Upper lobe of left lung (tissue), 6 donors: ENCODE measurements at regions not wholly inside any gene's neighbourhood (a gene's known extent, or its start where the extent isn't known, plus 50 kb on each side); places are given as distances from the start of the nearest gene placed in this dataset.

Experiments
- ATAC-seq, 2 donors: fragments of 200-7000 bp; cut with Tn5 transposase; one replicate each; pipeline ENCODE4 v1.9.1; 2022; ENCODE audit warnings: mild to moderate bottlenecking in 2 of 2, moderate library complexity in 2 of 2; ENCODE audit not compliant: low FRiP score in 2 of 2
- DNase-seq, 2 donors: peaks; one replicate each; pipeline ENCODE4 v3.0.0-alpha.2; 2019 to 2020
- H3K27ac ChIP-seq, 4 donors: fragments of 200-600 bp; sonication (generic); one replicate each; pipeline ENCODE4 v1.5.1; 2016 to 2019
- H3K27me3 ChIP-seq, 4 donors: fragments of 200-600 bp; sonication (generic); one replicate each; pipeline ENCODE4 v1.5.1; 2017 to 2019
- H3K36me3 ChIP-seq, 4 donors: fragments of 200-600 bp; sonication (generic); one replicate each; pipeline ENCODE4 v1.5.1; 2016 to 2019
- H3K4me1 ChIP-seq, 4 donors: fragments of 200-600 bp; sonication (generic); one replicate each; pipeline ENCODE4 v1.5.1; 2018 to 2019
- H3K4me3 ChIP-seq, 4 donors: fragments of 200-600 bp; sonication (generic); one replicate each; pipeline ENCODE4 v1.5.1; 2017 to 2019; ENCODE audit warnings: mild to moderate bottlenecking in 2 of 4, moderate library complexity in 1 of 4
- H3K9me3 ChIP-seq, 4 donors: fragments of 200-600 bp; sonication (generic); one replicate each; pipeline ENCODE4 v1.5.1; 2018 to 2019
- EP300 ChIP-seq, 4 donors: sonication (generic); formaldehyde crosslinking; IDR thresholded peaks; one replicate each; pipeline ENCODE4 v1.5.1; 2017; ENCODE audit warnings: antibody characterized with exemption in 4 of 4, control low read depth in 2 of 4
- POLR2A ChIP-seq, 4 donors: fragments of 450-650 bp; IDR thresholded peaks; one replicate each; pipeline ENCODE4 v1.5.1; 2016 to 2017; ENCODE audit warnings: antibody characterized with exemption in 4 of 4, mild to moderate bottlenecking in 2 of 4
- POLR2AphosphoS5 ChIP-seq, 2 donors: sonication (generic); formaldehyde crosslinking; IDR thresholded peaks; one replicate each; pipeline ENCODE4 v1.5.1; 2017; ENCODE audit warnings: antibody characterized with exemption in 2 of 2
- WGBS, 2 donors: methylation state at CpG; one replicate each; pipeline ENCODE4 v1.1.5; 2017 to 2018; 5-methylcytosine and 5-hydroxymethylcytosine counted together
- TF ChIP-seq, protein P1 (sequence below), 6 experiments: fragments of 450-650 bp in 4 of 6; fragments of 200-600 bp in 2 of 6; sonication (generic) in 2 of 6; IDR thresholded peaks; one replicate each; pipeline ENCODE4 v1.5.1; 2016 to 2019; ENCODE audit warnings: antibody characterized with exemption in 6 of 6
- donor health status: DM: no; HTN: no; CAD: no; lungs with moderate emphysema.
- donor health status: DM: no; HTN: yes; CAD: no; lungs with severe emphysema.

DNA sequence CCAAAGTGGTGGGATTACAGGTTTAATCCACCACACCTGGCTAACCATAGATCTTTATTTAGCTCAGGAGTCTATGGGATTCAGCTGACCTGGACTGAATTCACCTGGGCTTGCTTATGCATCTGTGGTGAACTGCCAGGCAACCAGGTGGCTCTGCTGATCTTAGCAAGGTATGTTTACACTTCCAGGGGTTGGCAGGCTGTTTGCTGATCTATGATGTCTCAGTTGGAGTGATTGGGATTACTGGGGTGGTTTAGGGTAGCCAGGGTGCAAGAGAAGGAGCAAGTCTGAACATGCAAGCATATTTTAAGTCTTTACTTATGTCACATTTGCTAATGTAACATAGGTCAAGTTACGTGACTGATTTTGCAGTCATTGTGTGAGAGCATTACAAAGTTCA lies 63.6 kb upstream of the JAK2 start:
- H3K27ac ChIP-seq = no peak overlapping the region
- WGBS, 2 donors = 91 to 96% methylated on average over 1 of the region's 1 CpG
- ATAC-seq (no peak), DNase-seq (no peak)
- H3K4me1 ChIP-seq = peaks cover 0 to 6% (median 4%) of the 10 kb centered on the region in 4 donors
- no peaks in the 10 kb centered on the region for H3K36me3 ChIP-seq
- no peak overlapping the region for H3K4me3 ChIP-seq
- no peak for TF ChIP-seq EP300 (IDR thresholded peaks at IDR 0.05)
- TF ChIP-seq, protein P1, sequence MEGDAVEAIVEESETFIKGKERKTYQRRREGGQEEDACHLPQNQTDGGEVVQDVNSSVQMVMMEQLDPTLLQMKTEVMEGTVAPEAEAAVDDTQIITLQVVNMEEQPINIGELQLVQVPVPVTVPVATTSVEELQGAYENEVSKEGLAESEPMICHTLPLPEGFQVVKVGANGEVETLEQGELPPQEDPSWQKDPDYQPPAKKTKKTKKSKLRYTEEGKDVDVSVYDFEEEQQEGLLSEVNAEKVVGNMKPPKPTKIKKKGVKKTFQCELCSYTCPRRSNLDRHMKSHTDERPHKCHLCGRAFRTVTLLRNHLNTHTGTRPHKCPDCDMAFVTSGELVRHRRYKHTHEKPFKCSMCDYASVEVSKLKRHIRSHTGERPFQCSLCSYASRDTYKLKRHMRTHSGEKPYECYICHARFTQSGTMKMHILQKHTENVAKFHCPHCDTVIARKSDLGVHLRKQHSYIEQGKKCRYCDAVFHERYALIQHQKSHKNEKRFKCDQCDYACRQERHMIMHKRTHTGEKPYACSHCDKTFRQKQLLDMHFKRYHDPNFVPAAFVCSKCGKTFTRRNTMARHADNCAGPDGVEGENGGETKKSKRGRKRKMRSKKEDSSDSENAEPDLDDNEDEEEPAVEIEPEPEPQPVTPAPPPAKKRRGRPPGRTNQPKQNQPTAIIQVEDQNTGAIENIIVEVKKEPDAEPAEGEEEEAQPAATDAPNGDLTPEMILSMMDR (IDR thresholded peaks at IDR 0.05) = no peak
- no peak for TF ChIP-seq POLR2A (IDR thresholded peaks at IDR 0.05)
- TF ChIP-seq POLR2AphosphoS5 (IDR thresholded peaks at IDR 0.05) = no peak
- H3K27me3 ChIP-seq = no peaks in the 10 kb centered on the region
- no peaks in the 10 kb centered on the region for H3K9me3 ChIP-seq

DNA sequence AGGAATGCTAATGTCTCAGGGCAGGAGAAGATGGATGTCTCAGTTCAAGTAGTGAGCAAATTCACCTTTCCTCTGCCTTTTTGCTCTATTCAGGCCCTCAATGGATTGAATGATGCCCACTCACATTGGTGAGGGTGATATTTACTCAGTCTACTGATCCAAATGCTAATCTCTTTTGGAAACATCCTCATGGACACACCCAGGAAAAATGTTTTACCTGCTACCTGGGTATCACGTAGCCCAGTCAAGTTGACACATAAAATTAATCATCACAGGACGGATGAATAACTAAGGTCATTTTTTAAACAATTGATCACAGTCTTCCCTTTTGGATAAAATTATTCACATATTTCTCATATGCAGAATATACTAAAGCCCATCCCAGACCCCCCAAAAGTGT lies 63.0 kb upstream of the JAK2 start:
- TF ChIP-seq POLR2AphosphoS5 (IDR thresholded peaks at IDR 0.05) (no peak), POLR2A (IDR thresholded peaks at IDR 0.05) (no peak), EP300 (IDR thresholded peaks at IDR 0.05) (no peak)
- TF ChIP-seq, protein P1 (IDR thresholded peaks at IDR 0.05) = no peak

DNA sequence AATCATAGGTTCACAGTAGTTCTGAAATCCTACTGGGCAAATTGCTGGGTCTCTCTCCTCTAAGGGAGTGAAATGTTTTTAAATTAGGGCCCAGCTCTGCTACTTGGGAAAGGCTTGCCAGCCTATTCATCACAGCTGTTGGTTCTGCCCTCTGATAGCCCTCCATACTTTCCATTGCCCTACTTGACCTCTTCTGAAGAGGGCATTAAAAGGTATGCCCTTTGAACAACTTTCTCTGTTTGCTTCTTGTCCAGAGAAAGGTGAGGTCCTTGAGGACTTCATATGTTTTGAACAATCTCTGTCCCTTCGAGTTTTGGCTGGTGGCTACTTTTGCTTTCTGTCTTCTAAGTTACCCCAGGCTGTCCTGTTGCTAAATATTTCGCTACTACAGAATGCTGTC lies 62.3 kb upstream of the JAK2 start:
- Histone ChIP-seq H3K4me3 (no peak overlapping the region), H3K27me3 (no peaks in the 10 kb centered on the region), H3K4me1 (peaks cover 0 to 6% (median 4%) of the 10 kb centered on the region in 4 donors), H3K9me3 (no peaks in the 10 kb centered on the region), H3K36me3 (no peaks in the 10 kb centered on the region), H3K27ac (peak overlapping the region in 3 of 4 donors; percentile 23 to 36 (median 28))
- peak in 1 of 2 donors; percentile 78 for ATAC-seq
- no peak for TF ChIP-seq POLR2A (IDR thresholded peaks at IDR 0.05)
- TF ChIP-seq EP300 (IDR thresholded peaks at IDR 0.05) = no peak
- 66 to 70% methylated on average over 2 of the region's 2 CpGs for WGBS, 2 donors
- no peak for DNase-seq

More for the DNA sequence above, 63.0 kb upstream of the JAK2 start:
- Histone ChIP-seq H3K4me3 (no peak overlapping the region), H3K27me3 (no peaks in the 10 kb centered on the region), H3K36me3 (no peaks in the 10 kb centered on the region), H3K27ac (no peak overlapping the region), H3K9me3 (no peaks in the 10 kb centered on the region), H3K4me1 (peaks cover 0 to 6% (median 4%) of the 10 kb centered on the region in 4 donors)
- no peak for DNase-seq
- 92 to 94% methylated on average over 2 of the region's 2 CpGs for WGBS, 2 donors
- no peak for ATAC-seq

DNA sequence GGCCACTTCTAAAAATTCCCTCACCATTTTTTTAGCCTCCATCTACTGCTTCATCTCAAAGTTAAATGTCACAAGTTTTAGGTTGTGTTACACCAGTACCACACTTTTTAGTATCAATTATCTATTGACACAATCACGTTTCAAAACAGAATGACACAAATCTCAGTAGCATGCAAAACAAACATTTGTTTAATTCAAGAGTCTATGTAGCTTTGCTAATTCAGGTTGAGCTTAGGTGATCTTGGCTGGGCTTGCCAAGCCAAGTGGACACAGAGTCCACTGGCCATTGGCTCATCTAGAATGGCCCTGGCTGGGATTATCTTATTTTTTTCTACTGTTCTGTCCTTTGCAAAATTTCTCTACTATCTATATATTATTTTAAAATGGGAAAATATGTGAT lies 61.9 kb upstream of the JAK2 start:
- Histone ChIP-seq H3K36me3 (no peaks in the 10 kb centered on the region), H3K4me3 (no peak overlapping the region), H3K4me1 (peaks cover 0 to 6% (median 4%) of the 10 kb centered on the region in 4 donors), H3K27ac (peak overlapping the region in 2 of 4 donors; percentile 28 to 36), H3K27me3 (no peaks in the 10 kb centered on the region), H3K9me3 (no peaks in the 10 kb centered on the region)
- 65 to 71% methylated on average over 1 of the region's 1 CpG for WGBS, 2 donors
- TF ChIP-seq POLR2AphosphoS5 (IDR thresholded peaks at IDR 0.05) = no peak
- DNase-seq (no peak), ATAC-seq (no peak)

DNA sequence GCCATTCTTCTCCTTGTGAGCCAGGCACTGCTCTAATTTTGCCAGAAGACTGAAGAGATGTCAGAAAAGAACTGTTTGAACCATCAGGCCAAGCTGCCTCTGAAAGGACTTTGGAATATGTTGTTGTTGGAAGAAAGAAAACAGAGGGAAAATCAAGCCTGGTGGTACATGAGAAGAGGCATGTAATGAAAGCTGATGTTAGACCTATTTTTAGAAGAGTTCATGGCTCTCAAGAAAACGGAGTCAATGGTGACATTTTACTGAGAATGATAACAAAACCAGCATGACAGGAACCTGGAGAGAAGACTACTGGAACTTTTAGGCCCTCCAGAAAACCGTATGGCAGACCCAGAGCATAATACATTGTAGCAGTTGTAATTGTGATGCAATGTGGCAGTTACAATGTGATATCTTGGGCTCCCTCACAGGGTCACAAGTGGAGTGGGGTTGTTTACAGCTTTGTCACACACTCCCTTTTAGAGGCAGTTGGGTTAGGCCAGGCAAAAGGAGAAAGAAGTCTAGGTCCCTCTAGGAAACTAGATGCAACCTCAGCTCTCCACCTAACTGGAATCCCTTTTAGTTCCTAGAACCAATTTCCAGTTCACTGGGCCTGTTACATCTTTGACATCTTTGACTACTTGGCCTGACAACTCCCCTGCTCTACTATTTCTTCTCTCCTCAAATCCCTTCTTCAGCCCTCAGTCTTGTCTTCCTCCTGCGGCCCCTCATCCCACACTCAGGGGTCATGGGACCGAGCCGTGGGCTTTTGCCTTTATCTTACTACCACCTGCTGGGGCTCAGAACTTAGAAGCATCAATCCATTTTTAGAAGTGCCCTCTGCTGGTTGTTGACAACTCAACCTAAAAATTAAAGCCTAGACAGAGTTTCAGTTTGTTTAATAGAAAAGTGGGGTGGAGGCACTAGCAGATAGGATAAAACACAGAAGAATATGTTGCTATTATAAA lies 61.2 kb upstream of the JAK2 start:
- Histone ChIP-seq H3K36me3 (no peaks in the 10 kb centered on the region), H3K27me3 (no peaks in the 10 kb centered on the region), H3K4me3 (no peak overlapping the region), H3K4me1 (peaks cover 0 to 6% (median 4%) of the 10 kb centered on the region in 4 donors), H3K27ac (peak overlapping the region in 2 of 4 donors; percentile 28 to 36), H3K9me3 (no peaks in the 10 kb centered on the region)
- TF ChIP-seq EP300 (IDR thresholded peaks at IDR 0.05) = no peak
- TF ChIP-seq, protein P1 (IDR thresholded peaks at IDR 0.05) = peak in 4 of 6 experiments; percentile 16 to 39 (median 20)
- ATAC-seq (peak in 1 of 2 donors; percentile 56), DNase-seq (no peak)
- 43 to 44% methylated on average over 5 of the region's 5 CpGs for WGBS, 2 donors
